HG03097 (cell line): ENCODE measurements at regions not wholly inside any gene's neighbourhood (a gene's known extent, or its start where the extent isn't known, plus 50 kb on each side); places are given as distances from the start of the nearest gene placed in this dataset.
"Not testable (repeated sequence)": the region's sequence is repeated elsewhere in the genome, so short reads cannot be mapped to it uniquely, and the experiment has no call there.

Source experiments
- ATAC-seq: cut with Tn5 transposase; IDR thresholded peaks from one replicate; pipeline ENCODE4 v1.9.1; 2021; ENCODE audit not compliant: unreplicated experiment, low FRiP score

DNA sequence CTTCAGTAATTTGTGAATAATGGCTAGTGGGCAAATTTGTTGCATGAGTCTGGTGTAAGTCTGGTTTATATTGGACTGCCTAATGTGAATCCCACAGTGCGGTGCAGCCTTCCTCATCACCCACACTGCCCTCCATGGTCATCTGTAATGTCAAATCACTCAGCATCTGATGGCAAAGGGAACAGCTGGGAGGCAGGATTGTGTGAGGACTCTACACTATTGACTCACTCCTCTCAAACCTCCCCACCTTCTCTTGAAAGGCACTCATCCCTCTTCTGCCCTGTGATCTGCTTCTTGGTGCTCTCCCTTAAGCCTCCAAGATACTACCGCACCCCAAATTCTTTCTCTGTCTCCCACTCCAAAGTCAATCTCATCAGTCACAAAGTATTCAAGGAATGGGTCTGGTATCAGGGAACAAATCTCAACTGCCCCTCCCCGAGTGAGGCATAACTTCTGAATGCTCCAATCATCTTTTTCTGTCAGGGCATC is 146.0 kb upstream of the BEND6 start:
- ATAC-seq: no peak

DNA sequence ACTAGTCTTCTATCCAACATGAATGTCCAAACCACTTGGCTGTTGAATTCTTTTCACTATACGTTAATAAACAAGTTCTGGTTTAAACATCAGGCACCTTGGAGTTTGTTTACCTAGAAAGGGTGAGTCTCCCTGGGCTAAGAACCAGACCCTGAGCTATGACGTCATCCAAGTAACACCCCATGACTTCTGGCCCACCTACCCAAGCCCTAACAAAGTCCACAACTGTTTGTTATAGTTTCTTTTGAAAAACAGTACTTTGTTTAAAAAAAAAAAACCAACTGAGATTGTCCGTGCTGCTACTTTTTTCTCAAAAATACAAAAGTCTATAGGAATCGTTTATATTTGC is 146.9 kb upstream of the BEND6 start:
- no peak for ATAC-seq

GRCh38 chr6:56807326-56807988 is 147.4 kb upstream of the BEND6 start:
- ATAC-seq: no peak

- no peak for ATAC-seq
These were observed 148.5 kb upstream of the BEND6 start for GRCh38 chr6:56806368-56806767.

DNA sequence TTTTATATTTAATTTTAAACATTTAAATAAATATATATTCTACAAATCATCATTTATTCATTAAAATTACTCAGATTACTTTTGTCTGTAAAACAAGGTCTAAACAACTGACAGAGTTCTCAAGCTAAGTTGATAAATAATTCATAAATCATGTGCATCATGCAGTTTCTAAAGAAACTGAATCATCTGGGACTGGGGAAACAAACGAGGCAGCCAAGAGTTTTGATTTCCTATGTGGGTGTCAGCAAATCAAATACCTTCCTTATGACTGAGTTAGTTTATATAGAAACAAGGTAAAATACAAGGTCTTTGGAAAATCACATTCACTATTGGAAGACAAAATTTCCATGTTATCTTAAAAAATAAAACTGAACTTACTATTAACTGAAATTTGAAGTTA is 149.9 kb upstream of the BEND6 start:
- ATAC-seq: no peak

- ATAC-seq: no peak
These were observed 151.3 kb upstream of the BEND6 start for GRCh38 chr6:56803594-56803993.

DNA sequence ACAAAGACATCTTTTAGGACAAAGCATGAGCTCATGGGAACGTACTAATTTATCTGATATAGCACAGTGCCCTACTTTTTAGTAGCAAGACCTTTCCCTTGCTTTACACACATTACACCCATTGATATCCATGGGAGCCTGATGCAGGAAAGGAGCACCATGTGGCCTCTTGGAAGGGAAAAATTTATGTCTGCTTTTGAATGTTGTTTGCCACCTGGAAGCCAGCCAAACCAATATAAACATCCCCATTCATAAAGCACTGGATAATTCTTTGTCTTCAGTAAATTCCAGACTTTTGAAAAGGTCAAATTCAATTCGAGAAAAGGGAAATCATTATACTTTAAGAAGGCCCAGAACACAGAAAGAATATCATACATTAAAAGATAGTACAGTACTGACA is 152.3 kb upstream of the BEND6 start:
- ATAC-seq: no peak

DNA sequence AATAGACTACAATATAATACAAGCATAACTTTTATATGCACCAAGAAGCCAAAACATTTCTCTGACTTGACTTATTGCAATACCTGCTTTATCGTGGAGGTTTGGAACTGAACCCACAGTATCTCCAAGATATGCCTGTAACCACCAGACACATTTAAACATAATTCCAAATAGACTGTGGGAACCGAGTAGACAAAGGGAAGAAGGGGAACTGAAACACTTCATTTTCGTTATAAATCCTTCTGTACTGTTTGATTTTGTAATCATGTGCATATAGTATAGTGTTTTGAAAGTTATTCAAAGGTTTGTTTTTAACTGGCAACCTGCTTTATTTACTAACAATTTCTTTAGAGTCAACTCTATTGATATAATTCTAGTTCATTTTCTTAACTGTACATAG is 154.9 kb upstream of the BEND6 start:
- no peak for ATAC-seq

- no peak for ATAC-seq
These were observed 155.5 kb upstream of the DST start for GRCh38 chr6:56798163-56798562.

- ATAC-seq: no peak
These were observed 153.5 kb upstream of the DST start for GRCh38 chr6:56796196-56796532.

DNA sequence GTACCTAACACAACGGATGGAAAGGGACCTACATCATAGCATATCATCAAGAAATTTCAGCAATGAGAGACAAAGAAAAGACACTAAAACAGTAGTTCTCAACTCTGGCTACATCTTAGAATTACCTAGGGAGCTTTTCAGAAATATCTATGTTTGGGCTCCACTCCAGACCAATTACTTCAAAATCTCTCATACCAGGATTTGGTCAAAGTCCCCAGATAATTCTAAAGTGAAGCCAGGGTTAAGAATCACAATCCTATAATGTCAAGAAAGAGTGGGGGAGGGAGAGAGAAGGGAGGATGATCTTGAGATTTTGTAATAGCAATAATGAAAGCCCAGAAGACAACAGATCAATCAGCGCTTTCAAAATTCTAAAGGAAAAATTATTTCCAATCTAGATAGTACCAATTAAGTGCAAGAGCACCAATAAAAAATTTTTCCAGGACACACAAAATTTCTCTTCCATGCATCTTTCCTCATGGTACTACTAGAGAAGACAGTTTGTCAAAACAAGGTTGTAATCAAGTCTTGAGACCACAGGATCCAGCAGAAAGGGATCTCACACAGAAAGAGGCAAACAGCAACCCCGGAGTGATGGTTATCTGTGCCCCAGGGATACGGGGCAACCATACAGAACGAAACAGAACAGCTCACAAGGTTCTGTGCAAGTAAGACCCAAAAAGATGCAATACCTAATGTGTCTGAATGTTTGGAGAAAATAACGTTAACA is 152.9 kb upstream of the DST start:
- ATAC-seq: no peak

DNA sequence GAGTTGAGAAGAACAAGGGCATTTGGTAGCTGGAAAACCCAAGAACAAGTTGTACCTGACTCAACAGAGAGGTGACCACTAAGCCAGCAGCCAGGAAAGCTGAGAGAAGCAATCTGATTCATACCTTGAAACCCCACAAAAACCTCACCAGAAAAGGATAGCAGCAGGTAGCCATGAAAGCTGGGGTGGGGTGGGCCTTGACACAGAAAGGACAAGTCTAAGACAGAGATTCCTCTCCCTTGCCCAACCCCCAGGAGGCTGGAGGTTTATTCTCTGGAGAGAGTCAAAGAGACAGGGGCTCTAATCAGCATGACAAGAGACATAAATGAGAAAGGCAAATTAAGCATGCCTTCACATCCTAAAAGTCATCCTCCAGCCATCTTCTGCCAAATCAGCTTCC is 151.7 kb upstream of the DST start:
- no peak for ATAC-seq

DNA sequence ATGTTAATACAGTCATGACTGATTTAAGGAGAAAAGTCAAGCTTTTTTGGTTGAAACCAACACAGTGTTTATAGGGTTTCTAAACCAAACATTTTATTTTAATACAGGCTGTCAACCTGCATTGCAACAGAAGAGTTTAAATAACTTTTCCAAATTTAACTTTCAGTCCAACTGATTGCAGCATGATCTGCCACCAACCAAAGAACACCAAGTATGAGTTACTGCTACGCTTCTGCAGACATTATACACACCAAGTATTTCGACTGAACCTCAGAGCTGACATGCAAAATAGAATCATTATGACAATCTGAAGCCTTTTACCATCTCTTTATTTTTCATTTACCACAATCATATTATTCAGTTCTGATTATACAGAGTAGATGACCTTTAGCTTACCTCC is 151.2 kb upstream of the DST start:
- no peak for ATAC-seq

DNA sequence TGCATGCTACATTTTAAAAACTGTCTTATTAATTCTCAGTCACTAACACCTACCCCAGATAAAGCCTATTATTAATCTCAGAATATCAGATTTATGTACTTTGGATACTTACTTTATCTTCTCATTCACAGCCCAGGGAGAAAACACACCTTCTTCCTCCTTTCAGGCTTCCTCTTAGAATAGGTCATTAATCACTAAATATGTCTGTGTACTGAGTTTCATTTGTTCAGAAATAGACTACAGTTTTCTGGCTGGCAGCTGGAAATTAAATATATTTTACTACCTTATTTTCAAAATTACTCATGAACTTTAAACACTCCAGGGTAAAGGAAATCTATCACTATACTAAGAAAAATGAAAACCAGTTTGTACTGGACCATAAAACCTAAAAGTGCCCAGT is 147.7 kb upstream of the DST start:
- ATAC-seq: no peak

GRCh38 chr6:56789879-56790278 is 147.2 kb upstream of the DST start:
- ATAC-seq: no peak

DNA sequence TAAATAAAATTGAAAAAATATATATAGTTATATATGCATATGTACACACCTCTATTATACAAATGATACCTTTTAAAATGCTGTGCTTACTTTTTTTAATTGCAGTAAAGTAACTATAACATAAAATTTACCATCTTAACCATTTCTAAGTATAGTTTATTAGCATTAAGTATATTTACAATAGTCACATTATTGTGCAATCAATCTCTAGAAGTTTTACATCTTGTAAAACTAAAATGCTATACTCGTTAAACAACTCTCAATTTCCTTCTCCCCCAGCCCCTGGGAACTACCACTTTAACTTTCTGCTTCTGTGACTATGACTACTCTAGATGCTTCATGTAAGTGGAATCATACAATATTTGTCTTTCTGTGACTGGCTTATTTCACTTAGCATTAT is 146.7 kb upstream of the DST start:
- no peak for ATAC-seq

GRCh38 chr6:56787209-56787608 is 144.5 kb upstream of the DST start:
- no peak for ATAC-seq

DNA sequence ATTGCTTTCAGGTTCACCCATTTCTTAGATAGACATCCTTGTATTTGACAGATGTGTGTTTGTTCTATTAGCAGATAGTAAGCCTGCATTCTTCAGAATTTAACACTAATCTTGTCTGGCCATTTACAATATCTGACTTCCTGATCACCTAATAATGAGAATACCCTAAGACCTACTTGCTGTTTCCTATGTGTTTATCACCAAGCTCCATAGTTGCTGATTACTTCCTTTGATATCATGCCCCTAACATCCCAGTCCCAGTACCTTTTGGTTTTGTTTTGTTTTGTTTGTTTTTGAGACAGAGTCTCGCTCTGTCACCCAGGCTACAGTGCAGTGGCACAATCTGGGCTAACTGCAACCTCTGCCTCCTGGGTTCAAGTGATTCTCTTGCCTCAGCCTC is 143.6 kb upstream of the DST start:
- no peak for ATAC-seq

GRCh38 chr6:56785536-56785935 is 142.8 kb upstream of the DST start:
- not testable (repeated sequence) for ATAC-seq

DNA sequence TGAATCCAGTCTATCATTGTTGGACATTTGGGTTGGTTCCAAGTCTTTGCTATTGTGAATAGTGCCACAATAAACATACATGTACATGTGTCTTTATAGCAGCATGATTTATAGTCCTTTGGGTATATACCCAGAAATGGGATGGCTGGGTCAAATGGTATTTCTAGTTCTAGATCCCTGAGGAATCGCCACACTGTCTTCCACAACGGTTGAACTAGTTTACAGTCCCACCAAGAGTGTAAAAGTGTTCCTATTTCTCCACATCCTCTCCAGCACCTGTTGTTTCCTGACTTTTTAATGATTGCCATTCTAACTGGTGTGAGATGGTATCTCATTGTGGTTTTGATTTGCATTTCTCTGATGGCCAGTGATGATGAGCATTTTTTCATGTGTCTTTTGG is 137.4 kb upstream of the DST start:
- not testable (repeated sequence) for ATAC-seq

DNA sequence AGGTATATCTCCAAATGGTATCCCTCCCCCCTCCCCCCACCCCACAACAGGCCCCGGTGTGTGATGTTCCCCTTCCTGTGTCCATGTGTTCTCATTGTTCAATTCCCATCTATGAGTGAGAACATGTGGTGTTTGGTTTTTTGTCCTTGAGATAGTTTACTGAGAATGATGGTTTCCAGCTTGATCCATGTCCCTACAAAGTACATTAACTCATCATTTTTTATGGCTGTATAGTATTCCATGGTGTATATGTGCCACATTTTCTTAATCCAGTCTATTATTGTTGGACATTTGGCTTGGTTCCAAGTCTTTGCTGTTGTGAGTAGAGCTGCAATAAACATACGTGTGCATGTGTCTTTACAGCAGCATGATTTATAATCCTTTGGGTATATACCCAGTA is 135.8 kb upstream of the DST start:
- ATAC-seq: not testable (repeated sequence)

DNA sequence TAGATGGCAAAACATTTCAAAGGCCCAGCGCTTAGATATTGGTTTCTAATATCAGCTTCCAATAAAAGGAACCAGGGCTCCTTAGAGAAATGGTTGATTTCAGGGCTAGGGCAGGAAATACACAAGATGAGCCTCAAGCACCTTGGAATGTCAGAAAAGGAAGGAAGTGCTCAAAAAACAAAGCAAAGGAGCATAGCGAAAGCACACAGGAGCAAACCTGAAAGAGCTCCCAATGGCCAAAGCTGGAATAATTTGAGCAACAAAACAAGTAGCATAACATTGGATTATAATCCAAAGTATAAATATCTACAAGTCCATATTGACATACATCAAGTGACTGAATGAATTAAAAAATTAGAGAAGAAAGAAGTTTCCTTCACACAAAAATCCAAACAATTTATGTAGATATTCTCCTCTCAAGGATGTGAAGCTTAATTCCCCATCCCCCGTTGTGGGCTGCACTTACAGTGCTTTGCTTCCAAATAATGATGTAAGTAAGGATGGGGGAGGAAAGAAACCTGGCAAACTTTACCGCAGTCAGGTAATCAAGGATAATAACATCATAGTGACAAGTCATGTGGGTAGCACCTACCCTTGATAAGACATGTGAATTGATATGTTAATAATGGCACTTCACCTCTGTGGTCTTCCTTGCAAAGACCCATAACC is 132.9 kb upstream of the DST start:
- no peak for ATAC-seq
